Dendritic cell treated with granulocyte-macrophage colony-stimulating factor and Interleukin-4, amounts not matched to agents 40 ng/mL and 50 ng/mL, for 4 days (primary cell): ENCODE measurements at regions not wholly inside any gene's neighbourhood (a gene's known extent, or its start where the extent isn't known, plus 50 kb on each side); places are given as distances from the start of the nearest gene placed in this dataset.
A peak's percentile ranks its signal among the peaks of the same experiment; 100 is the strongest.
"Not testable (repeated sequence)": the region's sequence is repeated elsewhere in the genome, so short reads cannot be mapped to it uniquely, and the experiment has no call there.

ENCODE experiments used
- H3K27ac Mint-ChIP-seq: one replicate; pipeline ENCODE4 v1.8.0; 2022; ENCODE audit warnings: mild to moderate bottlenecking, mixed read lengths
- H3K27me3 Mint-ChIP-seq: one replicate; pipeline ENCODE4 v1.8.0; 2022; ENCODE audit warnings: mild to moderate bottlenecking, mixed read lengths
- H3K36me3 Mint-ChIP-seq: one replicate; pipeline ENCODE4 v1.8.0; 2022; ENCODE audit warnings: low read depth, mixed read lengths
- H3K4me1 Mint-ChIP-seq: one replicate; pipeline ENCODE4 v1.8.0; 2022; ENCODE audit warnings: low read depth, mixed read lengths
- H3K4me3 Mint-ChIP-seq: one replicate; pipeline ENCODE4 v1.8.0; 2022; ENCODE audit warnings: mild to moderate bottlenecking, moderate library complexity, mixed read lengths
- H3K9me3 Mint-ChIP-seq: one replicate; pipeline ENCODE4 v1.8.0; 2022; ENCODE audit warnings: mixed read lengths
- intact Hi-C: fragments of 100-400 bp; cut with micrococcal nuclease; formaldehyde crosslinking; loops from one replicate; pipeline ENCODE4 v1.15.0; 2022

GRCh38 chr3:72529081-72529480, 319.2 kb downstream of the SHQ1 start:
- no peaks in the 10 kb centered on the region for H3K9me3 Mint-ChIP-seq
- no peaks in the 10 kb centered on the region for H3K36me3 Mint-ChIP-seq
- no peak overlapping the region for H3K4me3 Mint-ChIP-seq
- no peak overlapping the region for H3K27ac Mint-ChIP-seq
- intact Hi-C loops = no loop called here
- peaks cover 11% of the 10 kb centered on the region for H3K27me3 Mint-ChIP-seq
- H3K4me1 Mint-ChIP-seq = peaks cover 26% of the 10 kb centered on the region

- intact Hi-C loops = loop anchor here (1.0 to 5.0 kb wide), 2 partner anchors 36 to 76 kb away; no protein-coding TSS in a partner anchor
- H3K4me3 Mint-ChIP-seq = peak overlapping the region; percentile 27
These were observed 324.7 kb downstream of the SHQ1 start for GRCh38 chr3:72523429-72524151.

GRCh38 chr3:72520690-72521308, 327.4 kb downstream of the SHQ1 start:
- H3K4me1 Mint-ChIP-seq = peaks cover 50% of the 10 kb centered on the region
- peak overlapping the region; percentile 43 for H3K27ac Mint-ChIP-seq
- no peaks in the 10 kb centered on the region for H3K9me3 Mint-ChIP-seq
- H3K36me3 Mint-ChIP-seq = no peaks in the 10 kb centered on the region
- H3K27me3 Mint-ChIP-seq = no peaks in the 10 kb centered on the region
- intact Hi-C loops = loop anchor here (5.0 kb wide), 1 partner anchor 33 kb away; no protein-coding TSS in a partner anchor
- H3K4me3 Mint-ChIP-seq = no peak overlapping the region

More at GRCh38 chr3:72523429-72524151, 324.7 kb downstream of the SHQ1 start:
- Mint-ChIP-seq H3K27ac (peak overlapping the region; percentile 92), H3K9me3 (no peaks in the 10 kb centered on the region), H3K27me3 (no peaks in the 10 kb centered on the region), H3K36me3 (no peaks in the 10 kb centered on the region), H3K4me1 (peaks cover 44% of the 10 kb centered on the region)

- intact Hi-C loops = loop anchor here (5.0 kb wide), 1 partner anchor 33 kb away; no protein-coding TSS in a partner anchor
- Mint-ChIP-seq H3K36me3 (no peaks in the 10 kb centered on the region), H3K9me3 (no peaks in the 10 kb centered on the region), H3K27ac (peak overlapping the region; percentile 43), H3K27me3 (no peaks in the 10 kb centered on the region), H3K4me3 (no peak overlapping the region), H3K4me1 (peaks cover 48% of the 10 kb centered on the region)
These were observed 328.2 kb downstream of the SHQ1 start for GRCh38 chr3:72519946-72520604.

GRCh38 chr3:72517921-72518424, 330.3 kb downstream of the SHQ1 start:
- no peaks in the 10 kb centered on the region for H3K27me3 Mint-ChIP-seq

GRCh38 chr3:72517336-72517735, 330.9 kb downstream of the SHQ1 start:
- no peaks in the 10 kb centered on the region for H3K9me3 Mint-ChIP-seq
- no peak overlapping the region for H3K4me3 Mint-ChIP-seq
- intact Hi-C loops = no loop called here
- H3K4me1 Mint-ChIP-seq = peaks cover 28% of the 10 kb centered on the region
- H3K36me3 Mint-ChIP-seq = no peaks in the 10 kb centered on the region
- H3K27ac Mint-ChIP-seq = no peak overlapping the region
- H3K27me3 Mint-ChIP-seq = no peaks in the 10 kb centered on the region

More at GRCh38 chr3:72517921-72518424, 330.3 kb downstream of the SHQ1 start:
- H3K9me3 Mint-ChIP-seq = no peaks in the 10 kb centered on the region
- no peaks in the 10 kb centered on the region for H3K36me3 Mint-ChIP-seq
- H3K27ac Mint-ChIP-seq = no peak overlapping the region
- no peak overlapping the region for H3K4me3 Mint-ChIP-seq
- intact Hi-C loops = no loop called here
- peaks cover 35% of the 10 kb centered on the region for H3K4me1 Mint-ChIP-seq

- H3K36me3 Mint-ChIP-seq = no peaks in the 10 kb centered on the region
- intact Hi-C loops = no loop called here
- H3K9me3 Mint-ChIP-seq = no peaks in the 10 kb centered on the region
- H3K4me3 Mint-ChIP-seq = no peak overlapping the region
- no peaks in the 10 kb centered on the region for H3K27me3 Mint-ChIP-seq
- H3K4me1 Mint-ChIP-seq = peaks cover 26% of the 10 kb centered on the region
- no peak overlapping the region for H3K27ac Mint-ChIP-seq
These were observed 331.9 kb downstream of the SHQ1 start for GRCh38 chr3:72516361-72516760.

- peaks cover 22% of the 10 kb centered on the region for H3K4me1 Mint-ChIP-seq
- no peaks in the 10 kb centered on the region for H3K36me3 Mint-ChIP-seq
- H3K27ac Mint-ChIP-seq = no peak overlapping the region
- no peak overlapping the region for H3K4me3 Mint-ChIP-seq
- H3K27me3 Mint-ChIP-seq = no peaks in the 10 kb centered on the region
- H3K9me3 Mint-ChIP-seq = no peaks in the 10 kb centered on the region
- intact Hi-C loops = no loop called here
These were observed 332.3 kb downstream of the SHQ1 start for GRCh38 chr3:72515941-72516340.

- Mint-ChIP-seq H3K4me1 (peaks cover 16% of the 10 kb centered on the region), H3K9me3 (no peaks in the 10 kb centered on the region)
These were observed 333.0 kb downstream of the SHQ1 start for GRCh38 chr3:72515281-72515680.

GRCh38 chr3:72510247-72510646, 338.0 kb downstream of the SHQ1 start:
- Mint-ChIP-seq H3K9me3 (no peaks in the 10 kb centered on the region), H3K27me3 (peaks cover 1% of the 10 kb centered on the region), H3K27ac (no peak overlapping the region), H3K36me3 (no peaks in the 10 kb centered on the region), H3K4me3 (no peak overlapping the region), H3K4me1 (peaks cover 6% of the 10 kb centered on the region)
- intact Hi-C loops = no loop called here

More at GRCh38 chr3:72515281-72515680, 333.0 kb downstream of the SHQ1 start:
- Mint-ChIP-seq H3K36me3 (no peaks in the 10 kb centered on the region), H3K27ac (no peak overlapping the region), H3K27me3 (no peaks in the 10 kb centered on the region), H3K4me3 (no peak overlapping the region)
- intact Hi-C loops = no loop called here

- peaks cover 1% of the 10 kb centered on the region for H3K27me3 Mint-ChIP-seq
- H3K4me3 Mint-ChIP-seq = no peak overlapping the region
- H3K9me3 Mint-ChIP-seq = no peaks in the 10 kb centered on the region
- H3K4me1 Mint-ChIP-seq = peaks cover 28% of the 10 kb centered on the region
- intact Hi-C loops = no loop called here
- no peaks in the 10 kb centered on the region for H3K36me3 Mint-ChIP-seq
- H3K27ac Mint-ChIP-seq = no peak overlapping the region
These were observed 342.5 kb downstream of the SHQ1 start for GRCh38 chr3:72505539-72506405.

- H3K27me3 Mint-ChIP-seq, H3K4me3 Mint-ChIP-seq, H3K9me3 Mint-ChIP-seq, H3K36me3 Mint-ChIP-seq: not testable (repeated sequence)
- Mint-ChIP-seq H3K4me1 (peaks cover 64% of the 10 kb centered on the region), H3K27ac (peak overlapping the region; percentile 77)
- intact Hi-C loops = loop anchor here (5.0 kb wide), 1 partner anchor 35 kb away; no protein-coding TSS in a partner anchor
These were observed 350.7 kb downstream of the SHQ1 start for GRCh38 chr3:72497501-72497900.

- intact Hi-C loops = loop anchor here (5.0 kb wide), 1 partner anchor 36 kb away; no protein-coding TSS in a partner anchor
These were observed 352.1 kb downstream of the SHQ1 start for GRCh38 chr3:72496051-72496670.

More at GRCh38 chr3:72496051-72496670, 352.1 kb downstream of the SHQ1 start:
- H3K36me3 Mint-ChIP-seq = peaks cover 10% of the 10 kb centered on the region
- H3K27me3 Mint-ChIP-seq = no peaks in the 10 kb centered on the region
- peak overlapping the region; percentile 77 for H3K27ac Mint-ChIP-seq
- H3K4me3 Mint-ChIP-seq = no peak overlapping the region
- peaks cover 64% of the 10 kb centered on the region for H3K4me1 Mint-ChIP-seq
- H3K9me3 Mint-ChIP-seq = peaks cover 9% of the 10 kb centered on the region
